ENCODE measurements at regions not wholly inside any gene's neighbourhood (a gene's known extent, or its start where the extent isn't known, plus 50 kb on each side); places are given as distances from the start of the nearest gene placed in this dataset.

DNA sequence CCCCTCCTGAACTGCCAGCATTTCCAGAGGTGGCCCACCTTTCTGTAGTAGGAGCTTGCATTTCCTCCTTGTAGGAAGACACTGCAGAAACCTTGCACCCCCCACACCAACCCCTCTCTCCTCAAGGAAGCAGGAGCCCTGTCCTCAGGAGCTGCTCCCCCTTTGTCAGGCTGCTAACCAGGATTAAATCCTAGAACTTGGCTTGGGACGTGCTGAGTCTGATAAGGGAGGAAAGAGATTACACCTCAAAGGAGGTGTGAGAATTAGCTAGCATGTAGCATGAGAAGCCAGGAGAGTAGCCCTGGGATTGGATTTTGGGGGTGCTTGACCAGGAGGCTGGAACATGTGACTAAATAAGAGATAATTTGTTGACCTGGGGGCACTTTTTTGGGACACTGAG, 119.8 kb upstream of the ALDH1B1 start:
- Histone ChIP-seq H3K9me2 (replicated peaks; ENCODE audit: low read length) (no peaks in the 10 kb centered on the region), H2AFZ (ENCODE audit: low read length) (no peak overlapping the region), H3K4me2 (ENCODE audit: low read length) (no peak overlapping the region), H3K36me3 (ENCODE audit: low read depth, low read length) (no peaks in the 10 kb centered on the region), H3K9me3 (ENCODE audit: low read length) (no peaks in the 10 kb centered on the region), H3K27ac (ENCODE audit: low read length) (no peak overlapping the region), H3K27me3 (ENCODE audit: low read length) (no peaks in the 10 kb centered on the region), H3K4me3 (ENCODE audit: low read length) (no peak overlapping the region), H4K20me1 (ENCODE audit: low read length) (no peaks in the 10 kb centered on the region), H3K9ac (ENCODE audit: low read length) (no peak overlapping the region), H3K4me1 (ENCODE audit: insufficient read depth, low read length) (no peaks in the 10 kb centered on the region), H3F3A (ENCODE audit: low read length, unreplicated experiment) (no peaks in the 10 kb centered on the region), H3K79me2 (ENCODE audit: low read length) (no peaks in the 10 kb centered on the region)
- TF ChIP-seq, protein P1, sequence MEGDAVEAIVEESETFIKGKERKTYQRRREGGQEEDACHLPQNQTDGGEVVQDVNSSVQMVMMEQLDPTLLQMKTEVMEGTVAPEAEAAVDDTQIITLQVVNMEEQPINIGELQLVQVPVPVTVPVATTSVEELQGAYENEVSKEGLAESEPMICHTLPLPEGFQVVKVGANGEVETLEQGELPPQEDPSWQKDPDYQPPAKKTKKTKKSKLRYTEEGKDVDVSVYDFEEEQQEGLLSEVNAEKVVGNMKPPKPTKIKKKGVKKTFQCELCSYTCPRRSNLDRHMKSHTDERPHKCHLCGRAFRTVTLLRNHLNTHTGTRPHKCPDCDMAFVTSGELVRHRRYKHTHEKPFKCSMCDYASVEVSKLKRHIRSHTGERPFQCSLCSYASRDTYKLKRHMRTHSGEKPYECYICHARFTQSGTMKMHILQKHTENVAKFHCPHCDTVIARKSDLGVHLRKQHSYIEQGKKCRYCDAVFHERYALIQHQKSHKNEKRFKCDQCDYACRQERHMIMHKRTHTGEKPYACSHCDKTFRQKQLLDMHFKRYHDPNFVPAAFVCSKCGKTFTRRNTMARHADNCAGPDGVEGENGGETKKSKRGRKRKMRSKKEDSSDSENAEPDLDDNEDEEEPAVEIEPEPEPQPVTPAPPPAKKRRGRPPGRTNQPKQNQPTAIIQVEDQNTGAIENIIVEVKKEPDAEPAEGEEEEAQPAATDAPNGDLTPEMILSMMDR (conservative IDR thresholded peaks at IDR 0.05; ENCODE audit: low read depth, low read length) = no peak
- no peak for TF ChIP-seq EZH2 (IDR thresholded peaks at IDR 0.05; ENCODE audit: low read length, unreplicated experiment)
- no peak for TF ChIP-seq EZH2phosphoT487 (IDR thresholded peaks at IDR 0.05; ENCODE audit: borderline replicate concordance, low read length)
- intact Hi-C loops (cut with micrococcal nuclease) = no loop called here
- no peak for DNase-seq
- ATAC-seq = no peak
- POLR2A ChIA-PET (ENCODE audit: unreplicated experiment) = no interaction called here
- CTCF ChIA-PET = no interaction called here
- BruUV-seq (replicated peaks) = no TSS peak

DNA sequence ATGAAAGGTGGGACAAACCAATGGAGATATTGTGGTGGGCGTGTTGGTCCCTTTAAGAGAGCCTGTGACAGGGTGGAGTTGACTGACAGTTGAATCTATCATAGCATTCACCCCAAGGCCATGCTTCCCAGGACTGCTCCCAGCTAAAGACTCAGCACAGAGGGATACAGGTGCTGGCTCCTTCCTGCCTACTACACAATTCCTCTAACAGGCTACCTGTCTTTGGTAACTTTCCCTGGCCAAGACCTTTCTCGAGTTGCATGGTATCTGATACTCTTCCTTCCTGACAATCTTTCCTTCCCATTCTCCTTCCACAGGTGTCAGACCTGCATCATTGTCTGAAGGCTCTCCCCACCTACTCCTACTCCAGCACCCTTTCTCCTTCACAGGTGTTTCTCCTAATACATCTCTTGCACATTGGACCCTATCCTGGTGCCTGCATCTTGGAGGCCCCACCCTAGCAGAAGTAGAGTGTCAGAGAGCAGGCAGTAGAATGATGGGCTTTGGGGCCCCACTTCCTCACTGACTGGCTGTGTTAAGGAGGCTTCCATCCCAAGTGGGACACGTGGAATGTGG, 120.7 kb upstream of the ALDH1B1 start:
- H3K4me2 ChIP-seq (ENCODE audit: low read length) = no peak overlapping the region
- H3F3A ChIP-seq (ENCODE audit: low read length, unreplicated experiment) = no peaks in the 10 kb centered on the region
- TF ChIP-seq EZH2 (IDR thresholded peaks at IDR 0.05; ENCODE audit: low read length, unreplicated experiment) (no peak), EZH2phosphoT487 (IDR thresholded peaks at IDR 0.05; ENCODE audit: borderline replicate concordance, low read length) (no peak)
- TF ChIP-seq, protein P1 (conservative IDR thresholded peaks at IDR 0.05; ENCODE audit: low read depth, low read length) = no peak
- no peaks in the 10 kb centered on the region for H3K79me2 ChIP-seq (ENCODE audit: low read length)
- no peaks in the 10 kb centered on the region for H3K27me3 ChIP-seq (ENCODE audit: low read length)
- ChIA-PET POLR2A (ENCODE audit: unreplicated experiment) (interaction anchor here (0.5 kb wide), 2 partner anchors 8 to 157 kb away, joined by 5 to 6 read pairs; no protein-coding TSS in a partner anchor), CTCF (no interaction called here)
- H3K36me3 ChIP-seq (ENCODE audit: low read depth, low read length) = no peaks in the 10 kb centered on the region
- no peaks in the 10 kb centered on the region for H3K4me1 ChIP-seq (ENCODE audit: insufficient read depth, low read length)
- no TSS peak for BruUV-seq (replicated peaks)
- no peak overlapping the region for H3K9ac ChIP-seq (ENCODE audit: low read length)
- H2AFZ ChIP-seq (ENCODE audit: low read length) = no peak overlapping the region
- H3K9me3 ChIP-seq (ENCODE audit: low read length) = no peaks in the 10 kb centered on the region
- intact Hi-C loops (cut with micrococcal nuclease) = no loop called here
- no peaks in the 10 kb centered on the region for H3K9me2 ChIP-seq (replicated peaks; ENCODE audit: low read length)
- H4K20me1 ChIP-seq (ENCODE audit: low read length) = no peaks in the 10 kb centered on the region
- no peak overlapping the region for H3K4me3 ChIP-seq (ENCODE audit: low read length)
- H3K27ac ChIP-seq (ENCODE audit: low read length) = no peak overlapping the region
- no peak for ATAC-seq
- DNase-seq = no peak

DNA sequence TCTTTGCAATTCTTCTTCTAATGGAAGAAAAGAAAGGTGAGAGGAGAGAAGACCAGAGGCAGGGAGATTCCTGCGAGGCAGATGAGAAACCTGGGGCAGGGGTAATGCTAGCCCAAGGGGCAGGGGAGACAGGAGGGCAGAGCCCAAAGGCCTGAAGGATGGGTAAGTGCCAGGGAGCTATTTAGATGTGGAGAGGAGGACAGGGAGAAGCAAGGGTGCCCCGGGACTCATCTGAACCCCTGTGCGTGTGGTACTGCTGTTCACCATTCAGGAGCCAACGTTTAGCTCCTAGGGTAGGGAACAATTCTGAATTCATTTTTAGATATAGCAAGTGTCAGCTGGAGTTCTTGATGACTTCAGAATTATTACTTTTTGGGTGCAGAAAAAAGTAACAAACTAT, 122.7 kb upstream of the ALDH1B1 start:
- no peak for DNase-seq
- BruUV-seq (replicated peaks) = no TSS peak
- Histone ChIP-seq H2AFZ (ENCODE audit: low read length) (no peak overlapping the region), H3K9me3 (ENCODE audit: low read length) (no peaks in the 10 kb centered on the region), H3K4me2 (ENCODE audit: low read length) (no peak overlapping the region), H3F3A (ENCODE audit: low read length, unreplicated experiment) (no peaks in the 10 kb centered on the region), H3K4me3 (ENCODE audit: low read length) (no peak overlapping the region), H3K79me2 (ENCODE audit: low read length) (no peaks in the 10 kb centered on the region), H3K9ac (ENCODE audit: low read length) (no peak overlapping the region), H4K20me1 (ENCODE audit: low read length) (no peaks in the 10 kb centered on the region), H3K27ac (ENCODE audit: low read length) (no peak overlapping the region), H3K36me3 (ENCODE audit: low read depth, low read length) (no peaks in the 10 kb centered on the region), H3K4me1 (ENCODE audit: insufficient read depth, low read length) (no peaks in the 10 kb centered on the region), H3K9me2 (replicated peaks; ENCODE audit: low read length) (no peaks in the 10 kb centered on the region), H3K27me3 (ENCODE audit: low read length) (no peaks in the 10 kb centered on the region)
- ATAC-seq = no peak
- TF ChIP-seq EZH2phosphoT487 (IDR thresholded peaks at IDR 0.05; ENCODE audit: borderline replicate concordance, low read length) (no peak), EZH2 (IDR thresholded peaks at IDR 0.05; ENCODE audit: low read length, unreplicated experiment) (no peak)
- TF ChIP-seq, protein P1 (conservative IDR thresholded peaks at IDR 0.05; ENCODE audit: low read depth, low read length) = no peak
- CTCF ChIA-PET = no interaction called here
- intact Hi-C loops (cut with micrococcal nuclease) = no loop called here
- POLR2A ChIA-PET (ENCODE audit: unreplicated experiment) = no interaction called here

Measured in PC-3 (cell line).